Fibroblast of mammary gland (primary cell): ENCODE measurements at regions not wholly inside any gene's neighbourhood (a gene's known extent, or its start where the extent isn't known, plus 50 kb on each side); places are given as distances from the start of the nearest gene placed in this dataset.

Experiments
- DNase-seq: peaks from one replicate; pipeline ENCODE4 v3.0.0-alpha.2; 2010; ENCODE audit warnings: low read depth
- H3K4me3 ChIP-seq: 2 replicates; pipeline ENCODE4 v1.5.1; 2011; ENCODE audit warnings: low read depth, mild to moderate bottlenecking, low read length, moderate library complexity; ENCODE audit not compliant: control insufficient read depth
- TF ChIP-seq, protein P1 (sequence below): conservative IDR thresholded peaks from 2 replicates; pipeline ENCODE4 v1.5.1; 2011; ENCODE audit warnings: low read depth, low read length, inconsistent platforms; ENCODE audit not compliant: control insufficient read depth, insufficient read depth

DNA sequence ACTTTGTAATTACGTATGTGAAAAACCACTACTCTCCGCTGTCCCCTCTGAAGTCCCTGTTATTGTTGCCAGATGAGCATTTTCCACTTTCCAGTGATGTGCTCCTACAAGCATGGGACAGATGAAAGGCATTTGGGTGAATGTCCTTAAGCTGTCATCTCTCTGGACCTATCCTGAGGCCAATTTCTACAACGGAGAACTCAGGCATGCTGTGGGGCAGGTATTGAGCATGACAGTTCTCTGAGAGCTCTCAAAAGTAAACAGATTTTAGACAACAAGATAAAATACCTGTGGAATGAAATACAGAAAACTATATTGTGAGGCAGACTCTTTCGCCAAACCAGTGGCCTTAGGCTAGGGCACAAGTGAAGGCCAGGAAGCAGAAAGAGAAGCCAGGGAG is 656.5 kb upstream of the NR2F2 start:
- no peak for DNase-seq
- no peak overlapping the region for H3K4me3 ChIP-seq
- TF ChIP-seq, protein P1, sequence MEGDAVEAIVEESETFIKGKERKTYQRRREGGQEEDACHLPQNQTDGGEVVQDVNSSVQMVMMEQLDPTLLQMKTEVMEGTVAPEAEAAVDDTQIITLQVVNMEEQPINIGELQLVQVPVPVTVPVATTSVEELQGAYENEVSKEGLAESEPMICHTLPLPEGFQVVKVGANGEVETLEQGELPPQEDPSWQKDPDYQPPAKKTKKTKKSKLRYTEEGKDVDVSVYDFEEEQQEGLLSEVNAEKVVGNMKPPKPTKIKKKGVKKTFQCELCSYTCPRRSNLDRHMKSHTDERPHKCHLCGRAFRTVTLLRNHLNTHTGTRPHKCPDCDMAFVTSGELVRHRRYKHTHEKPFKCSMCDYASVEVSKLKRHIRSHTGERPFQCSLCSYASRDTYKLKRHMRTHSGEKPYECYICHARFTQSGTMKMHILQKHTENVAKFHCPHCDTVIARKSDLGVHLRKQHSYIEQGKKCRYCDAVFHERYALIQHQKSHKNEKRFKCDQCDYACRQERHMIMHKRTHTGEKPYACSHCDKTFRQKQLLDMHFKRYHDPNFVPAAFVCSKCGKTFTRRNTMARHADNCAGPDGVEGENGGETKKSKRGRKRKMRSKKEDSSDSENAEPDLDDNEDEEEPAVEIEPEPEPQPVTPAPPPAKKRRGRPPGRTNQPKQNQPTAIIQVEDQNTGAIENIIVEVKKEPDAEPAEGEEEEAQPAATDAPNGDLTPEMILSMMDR, result no peak

DNA sequence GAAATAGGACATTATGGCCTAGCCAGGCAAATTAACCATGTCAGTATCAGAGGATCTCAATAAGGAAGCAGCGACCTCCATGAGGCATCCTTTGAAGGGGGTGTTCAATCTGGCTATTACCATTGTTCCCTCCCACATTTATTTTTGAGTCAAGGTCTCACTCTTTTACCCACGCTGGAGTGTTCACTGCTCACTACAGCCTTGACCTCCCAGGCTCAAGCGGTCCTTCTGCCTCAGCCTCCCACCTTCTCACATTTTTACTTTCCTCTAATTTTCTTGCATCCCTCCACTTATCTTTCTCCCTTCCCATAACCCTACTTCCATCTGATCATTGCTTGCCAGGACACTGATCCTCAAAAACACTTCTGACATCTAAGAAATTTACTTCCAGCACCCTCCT is 654.0 kb upstream of the NR2F2 start:
- no peak for DNase-seq
- TF ChIP-seq, protein P1, result no peak
- H3K4me3 ChIP-seq, result no peak overlapping the region

DNA sequence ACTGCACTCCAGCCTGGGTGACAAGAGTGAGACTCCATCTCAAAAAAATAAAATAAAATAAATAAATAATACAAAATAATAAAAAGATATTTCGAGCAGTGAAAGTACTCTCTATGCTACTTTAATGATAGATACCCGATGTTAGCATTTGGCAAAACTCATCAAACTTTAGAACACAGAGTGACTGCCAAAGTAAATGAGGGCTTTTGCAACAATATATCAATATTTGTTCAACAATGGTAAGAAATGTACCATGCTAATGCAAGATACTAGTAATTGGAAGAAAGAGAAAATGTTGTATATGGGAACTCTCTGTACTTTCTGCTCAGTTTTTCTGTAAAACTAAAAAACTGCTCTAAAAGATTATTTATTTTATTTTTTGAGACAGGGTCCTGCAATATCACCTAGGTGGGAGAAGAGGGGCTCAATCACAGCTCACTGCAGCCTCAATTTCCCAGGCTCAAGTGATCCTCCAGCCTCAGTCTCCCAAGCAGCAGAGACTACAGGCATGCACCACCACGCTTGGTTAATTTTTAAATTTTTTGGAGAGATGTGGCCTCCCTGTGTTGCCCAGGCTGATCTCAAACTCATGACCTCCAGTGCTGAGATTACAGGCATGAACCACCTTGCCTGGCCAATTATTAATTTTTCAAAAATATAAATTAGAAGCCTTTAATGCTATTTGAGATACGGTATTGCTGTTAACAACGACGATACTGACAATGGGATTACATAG is 650.5 kb upstream of the NR2F2 start:
- no peak for DNase-seq
- TF ChIP-seq, protein P1, result no peak
- H3K4me3 ChIP-seq, result no peak overlapping the region

DNA sequence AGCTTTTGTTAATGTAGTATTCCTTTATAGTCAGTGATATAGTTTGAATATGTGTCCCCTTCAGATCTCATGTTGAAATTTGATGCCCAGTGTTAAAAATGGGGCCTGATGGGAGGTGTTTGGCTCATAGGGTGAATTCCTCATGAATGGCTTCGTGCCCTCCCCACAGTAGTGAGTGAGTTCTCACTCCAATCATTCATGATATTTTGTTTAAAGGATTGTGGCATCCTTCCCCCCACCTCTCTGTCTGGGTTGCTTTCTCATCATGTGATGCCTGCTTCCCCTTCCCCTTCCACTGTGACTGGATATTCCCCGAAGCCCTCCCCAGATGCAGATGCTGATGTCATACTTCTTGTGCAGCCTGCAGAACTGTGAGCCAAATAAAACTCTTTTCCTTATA is 649.8 kb upstream of the NR2F2 start:
- peak; percentile 15 for DNase-seq
- TF ChIP-seq, protein P1, result no peak

DNA sequence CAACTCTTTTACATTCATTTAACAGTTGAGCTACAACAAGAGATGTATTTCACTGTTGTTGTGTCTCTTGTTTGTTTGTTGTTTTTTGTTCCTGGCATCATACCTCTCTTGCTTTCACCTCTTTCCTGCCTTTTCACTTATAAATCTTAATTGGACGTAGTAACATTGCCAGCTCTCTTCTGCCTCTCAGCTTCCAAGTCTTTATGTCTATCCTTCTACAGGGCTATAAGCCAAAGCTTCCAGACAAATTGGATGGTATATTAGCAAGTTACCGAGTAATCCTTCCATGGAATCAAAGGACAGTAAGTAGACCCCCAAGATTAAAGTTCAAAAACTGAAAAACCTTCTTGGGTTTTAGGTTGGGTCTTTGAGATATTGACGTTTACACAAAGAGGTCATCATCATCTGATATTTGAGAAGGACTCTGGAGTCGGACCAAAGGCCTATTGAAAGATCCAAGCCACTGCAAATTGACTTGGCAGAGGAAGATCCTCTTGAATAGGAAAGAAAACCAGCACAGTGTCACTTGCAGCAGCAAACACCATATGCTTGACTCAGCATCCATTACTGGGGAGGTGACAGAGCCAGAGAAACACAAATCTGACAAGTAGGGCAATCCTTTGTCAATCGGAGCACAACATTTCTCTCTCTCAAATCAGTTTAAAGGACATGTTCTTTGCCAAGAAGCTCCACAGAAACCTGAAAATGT is 648.5 kb upstream of the NR2F2 start:
- TF ChIP-seq, protein P1, result no peak
- H3K4me3 ChIP-seq, result no peak overlapping the region
- no peak for DNase-seq

More for the DNA sequence above, 649.8 kb upstream of the NR2F2 start:
- H3K4me3 ChIP-seq, result no peak overlapping the region

DNA sequence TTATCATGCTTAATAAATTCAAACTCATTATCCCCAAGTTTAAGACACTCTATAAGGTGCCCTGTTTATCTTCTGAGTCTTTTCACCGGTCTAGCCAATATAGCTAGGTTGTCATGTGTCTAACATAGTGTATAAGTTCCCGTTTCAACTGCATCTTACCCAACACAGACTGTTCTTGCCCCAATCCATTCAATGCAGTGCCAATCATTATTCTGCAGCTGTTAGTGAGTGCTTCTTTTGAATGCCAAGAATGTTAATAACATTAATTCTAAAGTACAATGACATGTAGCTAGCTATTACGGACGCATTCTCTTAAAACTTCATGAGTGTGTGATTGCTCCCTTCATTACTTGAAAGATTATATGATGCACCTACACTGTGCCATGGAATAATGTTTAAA is 646.4 kb upstream of the NR2F2 start:
- no peak overlapping the region for H3K4me3 ChIP-seq
- TF ChIP-seq, protein P1, result no peak
- DNase-seq, result no peak
